ENCODE measurements at regions not wholly inside any gene's neighbourhood (a gene's known extent, or its start where the extent isn't known, plus 50 kb on each side); places are given as distances from the start of the nearest gene placed in this dataset.

- DNase-seq (ENCODE audit: extremely low spot score), result no peak
- TF ChIP-seq L3MBTL2 (conservative IDR thresholded peaks at IDR 0.05) (no peak), BHLHE40 (IDR thresholded peaks at IDR 0.05; ENCODE audit: borderline replicate concordance) (no peak), SUZ12 (IDR thresholded peaks at IDR 0.05) (no peak)
- ChIA-PET POLR2A (no interaction called here), CTCF (no interaction called here)
Measured at GRCh38 chr6:163714179-163714578, 299.7 kb downstream of the QKI start.

GRCh38 chr6:163712981-163713380 is 298.5 kb downstream of the QKI start:
- DNase-seq (ENCODE audit: extremely low spot score), result no peak
- TF ChIP-seq FOXK2 (IDR thresholded peaks at IDR 0.05) (no peak), FOXA1 (IDR thresholded peaks at IDR 0.05) (no peak), ZNF384 (IDR thresholded peaks at IDR 0.05) (no peak), SUZ12 (IDR thresholded peaks at IDR 0.05) (no peak), HDGF (IDR thresholded peaks at IDR 0.05; ENCODE audit: borderline replicate concordance) (no peak), ELF4 (IDR thresholded peaks at IDR 0.05) (no peak), NFRKB (IDR thresholded peaks at IDR 0.05) (no peak), SP1 (IDR thresholded peaks at IDR 0.05) (no peak), BHLHE40 (IDR thresholded peaks at IDR 0.05; ENCODE audit: borderline replicate concordance) (no peak), FOXM1 (IDR thresholded peaks at IDR 0.05; ENCODE audit: borderline replicate concordance) (no peak), CTBP1 (IDR thresholded peaks at IDR 0.05; ENCODE audit: borderline replicate concordance) (no peak), L3MBTL2 (conservative IDR thresholded peaks at IDR 0.05) (no peak), LEF1 (IDR thresholded peaks at IDR 0.05; ENCODE audit: borderline replicate concordance) (no peak), TARDBP (IDR thresholded peaks at IDR 0.05) (no peak)
- ChIA-PET CTCF (no interaction called here), POLR2A (no interaction called here)

- ChIA-PET CTCF (no interaction called here), POLR2A (no interaction called here)
- TF ChIP-seq BHLHE40 (IDR thresholded peaks at IDR 0.05; ENCODE audit: borderline replicate concordance) (no peak), ARNT (IDR thresholded peaks at IDR 0.05) (no peak), NFRKB (IDR thresholded peaks at IDR 0.05) (no peak), FOXM1 (IDR thresholded peaks at IDR 0.05; ENCODE audit: borderline replicate concordance) (no peak), CTBP1 (IDR thresholded peaks at IDR 0.05; ENCODE audit: borderline replicate concordance) (no peak), ELF4 (IDR thresholded peaks at IDR 0.05) (no peak)
- no peak for DNase-seq (ENCODE audit: extremely low spot score)
Measured at GRCh38 chr6:163712566-163712961, 298.0 kb downstream of the QKI start.

- CTCF ChIA-PET, result no interaction called here
- POLR2A ChIA-PET, result no interaction called here
- TF ChIP-seq ARNT (IDR thresholded peaks at IDR 0.05) (no peak), HDGF (IDR thresholded peaks at IDR 0.05; ENCODE audit: borderline replicate concordance) (no peak), LEF1 (IDR thresholded peaks at IDR 0.05; ENCODE audit: borderline replicate concordance) (no peak), CTBP1 (IDR thresholded peaks at IDR 0.05; ENCODE audit: borderline replicate concordance) (no peak), ZNF384 (IDR thresholded peaks at IDR 0.05) (no peak), L3MBTL2 (conservative IDR thresholded peaks at IDR 0.05) (no peak), NFRKB (IDR thresholded peaks at IDR 0.05) (no peak), PKNOX1 (IDR thresholded peaks at IDR 0.05) (no peak), SUZ12 (IDR thresholded peaks at IDR 0.05) (no peak), FOXK2 (IDR thresholded peaks at IDR 0.05) (no peak), BHLHE40 (IDR thresholded peaks at IDR 0.05; ENCODE audit: borderline replicate concordance) (no peak), FOXM1 (IDR thresholded peaks at IDR 0.05; ENCODE audit: borderline replicate concordance) (no peak), ELF4 (IDR thresholded peaks at IDR 0.05) (no peak)
- no peak for DNase-seq (ENCODE audit: extremely low spot score)
Measured at GRCh38 chr6:163711615-163712565, 297.4 kb downstream of the QKI start.

- no peak for TF ChIP-seq FOXM1 (IDR thresholded peaks at IDR 0.05; ENCODE audit: borderline replicate concordance)
- no peak for TF ChIP-seq L3MBTL2 (conservative IDR thresholded peaks at IDR 0.05)
- TF ChIP-seq PKNOX1 (IDR thresholded peaks at IDR 0.05), result no peak
- no peak for TF ChIP-seq TARDBP (IDR thresholded peaks at IDR 0.05)
- TF ChIP-seq HDGF (IDR thresholded peaks at IDR 0.05; ENCODE audit: borderline replicate concordance), result no peak
- TF ChIP-seq BHLHE40 (IDR thresholded peaks at IDR 0.05; ENCODE audit: borderline replicate concordance), result no peak
- TF ChIP-seq ELF4 (IDR thresholded peaks at IDR 0.05), result no peak
- no peak for TF ChIP-seq LEF1 (IDR thresholded peaks at IDR 0.05; ENCODE audit: borderline replicate concordance)
- no peak for TF ChIP-seq SP1 (IDR thresholded peaks at IDR 0.05)
- no peak for TF ChIP-seq SUZ12 (IDR thresholded peaks at IDR 0.05)
- ChIA-PET POLR2A (no interaction called here), CTCF (interaction anchor here (0.5 kb wide), 1 partner anchor 236 kb away, joined by 3 read pairs; no protein-coding TSS in a partner anchor)
- DNase-seq (ENCODE audit: extremely low spot score), result no peak
Measured at GRCh38 chr6:163710532-163711470, 296.3 kb downstream of the QKI start.

- no peak for DNase-seq (ENCODE audit: extremely low spot score)
- POLR2A ChIA-PET, result no interaction called here
- no peak for TF ChIP-seq FOXA1 (IDR thresholded peaks at IDR 0.05)
- CTCF ChIA-PET, result no interaction called here
Measured at GRCh38 chr6:163709693-163710092, 295.2 kb downstream of the QKI start.

All from HEK293T (cell line).